ENCODE measurements at regions not wholly inside any gene's neighbourhood (a gene's known extent, or its start where the extent isn't known, plus 50 kb on each side); places are given as distances from the start of the nearest gene placed in this dataset.

- H3K4me1 ChIP-seq (ENCODE audit: control insufficient read depth in 1 of 2, low read depth in 2 of 2), result no peaks in the 10 kb centered on the region
- no peak for ATAC-seq (ENCODE audit: insufficient number of reproducible peaks, low FRiP score, low read depth)
- no peaks in the 10 kb centered on the region for H3K9me3 ChIP-seq
- no peaks in the 10 kb centered on the region for H3K27me3 ChIP-seq (replicated peaks; ENCODE audit: insufficient read depth)
- H3K36me3 ChIP-seq, result no peaks in the 10 kb centered on the region
- DNase-seq (ENCODE audit: low spot score), result no peak
- no peak overlapping the region for H3K4me3 ChIP-seq
- H3K27ac ChIP-seq, result no peak overlapping the region
- TF ChIP-seq, protein P1, sequence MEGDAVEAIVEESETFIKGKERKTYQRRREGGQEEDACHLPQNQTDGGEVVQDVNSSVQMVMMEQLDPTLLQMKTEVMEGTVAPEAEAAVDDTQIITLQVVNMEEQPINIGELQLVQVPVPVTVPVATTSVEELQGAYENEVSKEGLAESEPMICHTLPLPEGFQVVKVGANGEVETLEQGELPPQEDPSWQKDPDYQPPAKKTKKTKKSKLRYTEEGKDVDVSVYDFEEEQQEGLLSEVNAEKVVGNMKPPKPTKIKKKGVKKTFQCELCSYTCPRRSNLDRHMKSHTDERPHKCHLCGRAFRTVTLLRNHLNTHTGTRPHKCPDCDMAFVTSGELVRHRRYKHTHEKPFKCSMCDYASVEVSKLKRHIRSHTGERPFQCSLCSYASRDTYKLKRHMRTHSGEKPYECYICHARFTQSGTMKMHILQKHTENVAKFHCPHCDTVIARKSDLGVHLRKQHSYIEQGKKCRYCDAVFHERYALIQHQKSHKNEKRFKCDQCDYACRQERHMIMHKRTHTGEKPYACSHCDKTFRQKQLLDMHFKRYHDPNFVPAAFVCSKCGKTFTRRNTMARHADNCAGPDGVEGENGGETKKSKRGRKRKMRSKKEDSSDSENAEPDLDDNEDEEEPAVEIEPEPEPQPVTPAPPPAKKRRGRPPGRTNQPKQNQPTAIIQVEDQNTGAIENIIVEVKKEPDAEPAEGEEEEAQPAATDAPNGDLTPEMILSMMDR (IDR thresholded peaks at IDR 0.05), result no peak
These were observed 150.6 kb upstream of the ANKRD28 start for GRCh38 chr3:15948388-15948787.

- no peak overlapping the region for H3K27ac ChIP-seq
- H3K4me1 ChIP-seq (ENCODE audit: control insufficient read depth in 1 of 2, low read depth in 2 of 2), result no peaks in the 10 kb centered on the region
- no peaks in the 10 kb centered on the region for H3K36me3 ChIP-seq
- DNase-seq (ENCODE audit: low spot score) (no peak), ATAC-seq (ENCODE audit: insufficient number of reproducible peaks, low FRiP score, low read depth) (no peak)
- no peak overlapping the region for H3K4me3 ChIP-seq
- TF ChIP-seq, protein P1 (IDR thresholded peaks at IDR 0.05), result no peak
- H3K9me3 ChIP-seq, result no peaks in the 10 kb centered on the region
- H3K27me3 ChIP-seq (replicated peaks; ENCODE audit: insufficient read depth), result no peaks in the 10 kb centered on the region
These were observed 154.9 kb upstream of the ANKRD28 start for GRCh38 chr3:15952543-15953175.

- no peaks in the 10 kb centered on the region for H3K4me1 ChIP-seq (ENCODE audit: control insufficient read depth in 1 of 2, low read depth in 2 of 2)
- TF ChIP-seq, protein P1 (IDR thresholded peaks at IDR 0.05), result no peak
- DNase-seq (ENCODE audit: low spot score) (no peak), ATAC-seq (ENCODE audit: insufficient number of reproducible peaks, low FRiP score, low read depth) (no peak)
- no peak overlapping the region for H3K4me3 ChIP-seq
- H3K27ac ChIP-seq, result no peak overlapping the region
- H3K27me3 ChIP-seq (replicated peaks; ENCODE audit: insufficient read depth), result no peaks in the 10 kb centered on the region
- no peaks in the 10 kb centered on the region for H3K36me3 ChIP-seq
- no peaks in the 10 kb centered on the region for H3K9me3 ChIP-seq
These were observed 156.1 kb upstream of the ANKRD28 start for GRCh38 chr3:15953841-15954240.

DNA sequence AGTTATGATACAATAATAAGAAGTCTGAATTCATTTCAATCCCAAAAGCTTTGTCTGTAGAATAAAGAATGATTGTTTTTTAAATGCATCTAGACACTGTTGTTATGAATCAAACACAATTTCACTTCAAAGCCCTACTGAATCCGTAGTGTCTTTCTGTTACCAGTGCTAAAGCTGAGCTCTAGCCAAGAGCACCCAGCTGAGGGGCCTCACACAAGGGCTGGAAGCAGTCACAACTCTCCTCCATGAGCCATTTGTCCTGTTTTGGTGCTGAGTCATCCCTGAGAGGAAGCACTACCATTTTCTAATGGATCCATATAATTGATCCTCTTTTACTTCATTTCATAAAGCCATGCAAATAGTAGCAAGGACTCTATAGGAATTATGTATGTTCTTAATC is 158.2 kb upstream of the ANKRD28 start:
- ATAC-seq (ENCODE audit: insufficient number of reproducible peaks, low FRiP score, low read depth) (no peak), DNase-seq (ENCODE audit: low spot score) (no peak)
- Histone ChIP-seq H3K36me3 (no peaks in the 10 kb centered on the region), H3K4me3 (no peak overlapping the region), H3K27me3 (replicated peaks; ENCODE audit: insufficient read depth) (no peaks in the 10 kb centered on the region), H3K4me1 (ENCODE audit: control insufficient read depth in 1 of 2, low read depth in 2 of 2) (no peaks in the 10 kb centered on the region), H3K9me3 (no peaks in the 10 kb centered on the region), H3K27ac (no peak overlapping the region)
- TF ChIP-seq, protein P1 (IDR thresholded peaks at IDR 0.05), result no peak

GRCh38 chr3:15958692-15959433 is 161.1 kb upstream of the ANKRD28 start:
- Histone ChIP-seq H3K36me3 (no peaks in the 10 kb centered on the region), H3K4me1 (ENCODE audit: control insufficient read depth in 1 of 2, low read depth in 2 of 2) (no peaks in the 10 kb centered on the region), H3K27me3 (replicated peaks; ENCODE audit: insufficient read depth) (no peaks in the 10 kb centered on the region), H3K9me3 (no peaks in the 10 kb centered on the region), H3K4me3 (no peak overlapping the region), H3K27ac (no peak overlapping the region)
- DNase-seq (ENCODE audit: low spot score) (no peak), ATAC-seq (ENCODE audit: insufficient number of reproducible peaks, low FRiP score, low read depth) (no peak)
- TF ChIP-seq, protein P1 (IDR thresholded peaks at IDR 0.05), result no peak
